HepG2 (cell line): ENCODE measurements at regions not wholly inside any gene's neighbourhood (a gene's known extent, or its start where the extent isn't known, plus 50 kb on each side); places are given as distances from the start of the nearest gene placed in this dataset.

Experiments used
- MAX ChIP-seq: IDR thresholded peaks from 2 replicates; pipeline ENCODE4 v1.6.1; 2012; ENCODE audit warnings: inconsistent platforms
- NFE2 ChIP-seq: sonication (generic); formaldehyde crosslinking; IDR thresholded peaks from 2 replicates; pipeline ENCODE4 v1.4.0; 2020; ENCODE audit warnings: missing genetic modification reagents
- ZNF296 ChIP-seq: sonication (generic); formaldehyde crosslinking; conservative IDR thresholded peaks from 2 replicates; pipeline ENCODE4 v1.5.0; 2020; ENCODE audit warnings: mild to moderate bottlenecking, missing genetic modification reagents

GRCh38 chrX:121902463-121902862 is 855.1 kb downstream of the GLUD2 start:
- TF ChIP-seq NFE2 (no peak), ZNF296 (CRISPR knock-in tag) (no peak), MAX (no peak)
